PFSK-1 (cell line): ENCODE measurements at regions not wholly inside any gene's neighbourhood (a gene's known extent, or its start where the extent isn't known, plus 50 kb on each side); places are given as distances from the start of the nearest gene placed in this dataset.

ENCODE experiments used
- FOXP2 ChIP-seq: optimal IDR thresholded peaks from 2 replicates; pipeline ENCODE3; 2011; ENCODE audit warnings: borderline replicate concordance, control low read depth, inconsistent platforms; ENCODE audit not compliant: insufficient read depth; ENCODE audit errors: extremely low read length, extremely low read depth
- POLR2AphosphoS5 ChIP-seq: IDR thresholded peaks from 2 replicates; pipeline ENCODE4 v1.6.1; 2012; ENCODE audit warnings: low read depth, mild to moderate bottlenecking, control low read depth, low read length, moderate library complexity
- REST ChIP-seq, 2 experiments: IDR thresholded peaks; 2 replicates each; pipeline versions ENCODE4 v1.6.1 to v1.8.0; 2011 to 2012; ENCODE audit warnings: low read depth in 2 of 2, low read length in 2 of 2, control low read depth in 1 of 2, inconsistent platforms in 1 of 2, mild to moderate bottlenecking in 1 of 2, moderate library complexity in 1 of 2; ENCODE audit not compliant: insufficient read depth in 1 of 2
- SIN3A ChIP-seq: IDR thresholded peaks from 2 replicates; pipeline ENCODE4 v1.6.1; 2012; ENCODE audit warnings: mild to moderate bottlenecking, low read length, moderate library complexity, borderline replicate concordance; ENCODE audit not compliant: insufficient read depth
- TAF1 ChIP-seq: IDR thresholded peaks from 2 replicates; pipeline ENCODE4 v1.6.1; 2012; ENCODE audit warnings: low read length, control low read depth, borderline replicate concordance; ENCODE audit not compliant: insufficient read depth

GRCh38 chr21:28811860-28812259 is 180.8 kb downstream of the LTN1 start:
- TF ChIP-seq FOXP2, result no peak
- TF ChIP-seq REST (IDR thresholded peaks at IDR 0.05; ENCODE audit: insufficient read depth in 1 of 2, low read depth in 2 of 2, low read length in 2 of 2), result no peak
- TF ChIP-seq SIN3A, result no peak
- TF ChIP-seq TAF1, result no peak
- TF ChIP-seq POLR2AphosphoS5, result no peak

- TF ChIP-seq REST (IDR thresholded peaks at IDR 0.05; ENCODE audit: insufficient read depth in 1 of 2, low read depth in 2 of 2, low read length in 2 of 2), result no peak
- no peak for TF ChIP-seq TAF1
- no peak for TF ChIP-seq FOXP2
- no peak for TF ChIP-seq SIN3A
- TF ChIP-seq POLR2AphosphoS5, result no peak
Observed at GRCh38 chr21:28810826-28811524, 181.7 kb downstream of the LTN1 start.

GRCh38 chr21:28805885-28806284 is 186.8 kb downstream of the LTN1 start:
- TF ChIP-seq SIN3A (no peak), REST (IDR thresholded peaks at IDR 0.05; ENCODE audit: insufficient read depth in 1 of 2, low read depth in 2 of 2, low read length in 2 of 2) (no peak), FOXP2 (no peak), POLR2AphosphoS5 (no peak), TAF1 (no peak)

- no peak for TF ChIP-seq REST (IDR thresholded peaks at IDR 0.05; ENCODE audit: insufficient read depth in 1 of 2, low read depth in 2 of 2, low read length in 2 of 2)
- TF ChIP-seq FOXP2, result no peak
- TF ChIP-seq POLR2AphosphoS5, result no peak
- no peak for TF ChIP-seq SIN3A
- TF ChIP-seq TAF1, result no peak
Observed at GRCh38 chr21:28804089-28804670, 188.5 kb downstream of the LTN1 start.
